SK-N-MC (cell line): ENCODE measurements at regions not wholly inside any gene's neighbourhood (a gene's known extent, or its start where the extent isn't known, plus 50 kb on each side); places are given as distances from the start of the nearest gene placed in this dataset.

Source experiments
- DNase-seq: peaks from one replicate; pipeline ENCODE4 v3.0.0-alpha.2; 2011; ENCODE audit warnings: low read depth, low spot score
- H3K27ac ChIP-seq: fragments of 200-600 bp; sonication (generic); 2 replicates; pipeline ENCODE4 v1.5.1; 2016; ENCODE audit warnings: mixed run types
- H3K36me3 ChIP-seq: fragments of 200-600 bp; sonication (generic); 2 replicates; pipeline ENCODE4 v1.6.1; 2017; ENCODE audit warnings: antibody characterized with exemption, low read length, mixed read lengths; ENCODE audit not compliant: insufficient read depth
- H3K4me3 ChIP-seq: fragments of 200-600 bp; sonication (generic); 2 replicates; pipeline ENCODE4 v1.5.1; 2016
- H3K9ac ChIP-seq: fragments of 200-600 bp; sonication (generic); 2 replicates; pipeline ENCODE4 v1.8.0; 2017; ENCODE audit warnings: mixed run types, mixed read lengths; ENCODE audit not compliant: insufficient read length
- H3K9me3 ChIP-seq: fragments of 200-600 bp; sonication (generic); 2 replicates; pipeline ENCODE4 v1.6.1; 2017; ENCODE audit warnings: low read depth, mild to moderate bottlenecking, antibody characterized with exemption, low read length, moderate library complexity, mixed read lengths
- EZH2 ChIP-seq: fragments of 200-600 bp; sonication (generic); IDR thresholded peaks from one replicate; pipeline ENCODE4 v1.6.1; 2017; ENCODE audit warnings: antibody characterized with exemption
- FOXP2 ChIP-seq: optimal IDR thresholded peaks from 2 replicates; pipeline ENCODE3; 2011; ENCODE audit warnings: mild to moderate bottlenecking, moderate library complexity; ENCODE audit not compliant: insufficient read depth; ENCODE audit errors: extremely low read length, control extremely low read depth
- POLR2AphosphoS5 ChIP-seq: IDR thresholded peaks from 2 replicates; pipeline ENCODE4 v1.6.1; 2012; ENCODE audit warnings: mild to moderate bottlenecking, low read depth, low read length, borderline replicate concordance

DNA sequence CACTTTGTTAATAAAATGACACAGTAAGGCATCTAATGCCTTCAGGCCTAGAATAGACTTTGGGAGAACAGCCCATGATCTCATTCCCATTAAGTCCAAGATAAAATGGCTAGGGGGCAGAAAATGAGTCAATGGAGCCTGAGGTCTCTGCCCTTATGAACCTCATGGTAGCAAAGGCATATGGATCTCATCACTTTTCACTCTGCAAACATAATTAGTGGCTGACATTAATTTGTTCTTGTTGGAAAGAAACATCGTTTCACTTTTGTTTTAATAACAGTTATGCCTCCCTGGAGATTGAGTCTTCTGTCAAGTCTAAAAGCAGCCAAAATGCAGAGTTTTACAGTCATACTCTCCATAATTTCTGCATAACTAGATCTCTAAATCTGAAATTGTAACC, 111.8 kb upstream of the API5 start:
- TF ChIP-seq FOXP2 (no peak), POLR2AphosphoS5 (no peak), EZH2 (no peak)
- H3K9me3 ChIP-seq: no peaks in the 10 kb centered on the region
- H3K27ac ChIP-seq: no peak overlapping the region
- H3K4me3 ChIP-seq: no peak overlapping the region
- no peak for DNase-seq
- no peaks in the 10 kb centered on the region for H3K36me3 ChIP-seq
- no peak overlapping the region for H3K9ac ChIP-seq

DNA sequence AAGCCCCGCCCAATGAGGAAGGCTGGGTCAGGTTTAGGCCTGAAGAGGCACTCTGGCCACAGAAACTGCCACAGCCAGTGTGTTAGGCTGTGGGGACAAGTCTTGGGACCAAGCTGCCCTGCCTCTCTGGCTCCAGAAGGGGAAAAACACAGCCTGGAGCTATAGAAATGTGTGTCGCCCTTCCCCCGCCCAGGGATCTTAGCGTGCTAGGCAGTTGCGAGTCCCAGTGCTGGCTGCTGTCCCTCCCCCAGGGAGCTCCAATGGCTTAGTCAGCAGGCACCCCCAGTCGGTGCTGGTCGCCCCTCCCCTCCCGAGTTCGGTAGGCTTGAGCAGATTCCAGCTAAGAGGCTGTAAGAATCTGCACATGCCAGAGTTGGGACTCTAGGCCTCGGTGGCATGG, 99.5 kb upstream of the API5 start:
- no peak overlapping the region for H3K4me3 ChIP-seq
- TF ChIP-seq EZH2: no peak
- no peak for DNase-seq
- H3K36me3 ChIP-seq: no peaks in the 10 kb centered on the region
- H3K27ac ChIP-seq: no peak overlapping the region
- H3K9me3 ChIP-seq: no peaks in the 10 kb centered on the region
- H3K9ac ChIP-seq: no peak overlapping the region

DNA sequence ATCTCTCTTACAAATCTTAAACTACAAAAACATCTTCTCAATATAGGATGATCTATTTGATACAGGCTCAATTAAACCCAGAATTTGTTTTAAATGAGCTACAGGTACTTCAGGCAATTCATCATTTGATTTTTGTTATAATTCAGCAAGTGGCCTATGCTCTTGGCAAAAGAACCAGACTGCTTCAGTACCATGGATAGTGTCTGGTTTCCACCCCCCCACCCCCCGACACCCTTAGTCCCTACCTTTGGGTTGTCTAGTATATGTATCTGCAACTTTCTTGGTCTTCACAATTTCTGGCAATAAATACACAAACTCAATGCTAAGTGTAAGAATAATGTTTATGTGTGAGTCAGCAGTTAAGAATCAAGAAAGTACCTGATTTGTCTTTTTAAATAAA, 97.3 kb upstream of the API5 start:
- DNase-seq: no peak
- Histone ChIP-seq H3K9me3 (no peaks in the 10 kb centered on the region), H3K4me3 (no peak overlapping the region), H3K9ac (no peak overlapping the region), H3K36me3 (no peaks in the 10 kb centered on the region), H3K27ac (no peak overlapping the region)
- TF ChIP-seq POLR2AphosphoS5 (no peak), FOXP2 (no peak), EZH2 (no peak)

DNA sequence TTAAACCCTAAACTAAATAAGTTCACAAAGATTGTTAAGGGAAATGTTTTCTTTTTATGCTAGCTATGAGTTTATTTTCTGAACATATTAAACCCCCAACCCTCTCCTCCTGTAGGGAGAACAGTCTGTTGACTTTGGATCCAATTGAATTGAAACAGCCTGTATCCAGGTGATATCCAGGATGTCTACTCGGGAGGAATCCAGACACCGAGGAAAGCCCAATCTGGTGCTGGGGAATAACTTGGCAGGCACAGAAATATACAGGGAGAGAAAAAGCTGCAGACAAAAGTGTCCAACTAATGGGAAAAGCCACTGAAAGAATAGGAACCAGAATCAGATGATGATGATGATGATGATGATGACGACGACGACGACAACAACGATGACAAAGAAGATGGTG, 93.9 kb upstream of the API5 start:
- no peaks in the 10 kb centered on the region for H3K36me3 ChIP-seq
- H3K4me3 ChIP-seq: no peak overlapping the region
- DNase-seq: no peak
- H3K9ac ChIP-seq: no peak overlapping the region
- no peaks in the 10 kb centered on the region for H3K9me3 ChIP-seq
- TF ChIP-seq FOXP2: no peak
- H3K27ac ChIP-seq: no peak overlapping the region

DNA sequence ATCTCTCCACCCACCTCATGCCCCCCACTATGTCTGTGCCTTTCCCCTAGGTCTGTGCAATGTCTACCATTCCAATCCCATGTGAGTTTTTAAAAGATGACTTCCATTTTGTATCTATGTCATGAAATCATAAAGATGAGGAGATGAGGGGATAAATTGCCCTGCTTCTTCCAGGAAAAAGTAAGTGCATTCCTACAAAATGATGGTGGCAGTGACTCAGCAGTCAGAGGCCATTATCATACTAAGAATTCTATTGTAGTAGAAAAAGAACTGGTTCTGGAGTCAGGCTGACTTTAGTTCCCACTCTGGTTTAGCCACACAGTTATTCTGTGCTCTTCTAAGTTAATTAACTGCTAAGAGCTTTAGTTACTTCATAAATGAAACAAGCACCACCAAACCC, 89.6 kb upstream of the API5 start:
- no peaks in the 10 kb centered on the region for H3K36me3 ChIP-seq

DNA sequence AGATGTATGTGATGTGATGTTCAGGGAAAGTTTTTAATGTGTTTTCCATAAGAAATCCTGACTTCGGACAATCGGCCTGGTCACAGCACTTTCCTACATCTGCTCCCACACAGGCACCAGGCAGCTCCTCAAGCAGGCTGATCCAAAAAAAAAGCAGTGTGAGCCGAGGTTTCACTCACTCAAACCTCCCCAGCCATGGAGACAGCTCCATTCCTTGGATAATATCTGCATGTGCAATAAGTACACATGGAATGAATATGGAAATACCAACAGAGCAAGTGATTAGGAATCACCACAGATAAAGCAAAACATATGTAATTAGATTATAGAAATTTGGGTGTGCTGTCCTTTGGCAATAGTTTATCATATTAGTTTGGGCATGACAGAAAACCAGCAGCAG, 88.8 kb upstream of the API5 start:
- no peak for TF ChIP-seq FOXP2
- no peak for TF ChIP-seq EZH2
- no peak for TF ChIP-seq POLR2AphosphoS5
- no peak for DNase-seq
- H3K9me3 ChIP-seq: no peaks in the 10 kb centered on the region
- H3K9ac ChIP-seq: no peak overlapping the region
- H3K27ac ChIP-seq: no peak overlapping the region
- no peak overlapping the region for H3K4me3 ChIP-seq
- H3K36me3 ChIP-seq: no peaks in the 10 kb centered on the region

More for the DNA sequence above, 89.6 kb upstream of the API5 start:
- H3K27ac ChIP-seq: no peak overlapping the region
- H3K4me3 ChIP-seq: no peak overlapping the region
- TF ChIP-seq FOXP2 (no peak), EZH2 (no peak), POLR2AphosphoS5 (no peak)
- no peak overlapping the region for H3K9ac ChIP-seq
- no peaks in the 10 kb centered on the region for H3K9me3 ChIP-seq
- DNase-seq: no peak

DNA sequence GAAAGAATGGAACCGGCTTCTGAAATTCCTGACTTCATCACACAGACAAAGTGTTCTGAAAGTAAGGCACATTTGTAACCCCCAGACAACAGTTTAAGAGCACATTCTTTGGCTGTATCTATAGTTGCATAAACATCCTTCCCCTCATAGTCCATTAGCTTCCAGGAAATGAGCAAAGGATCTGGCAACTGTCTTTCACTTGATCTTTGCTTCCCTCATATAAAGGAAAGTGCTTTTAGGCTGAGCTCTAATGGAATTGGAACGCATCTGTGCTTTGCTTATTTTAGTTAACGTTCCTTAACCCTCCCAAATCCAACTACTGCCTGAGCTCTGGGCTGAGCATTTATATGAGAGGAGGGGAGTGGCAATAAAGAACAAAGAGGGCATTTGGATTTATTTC, 76.9 kb upstream of the API5 start:
- Histone ChIP-seq H3K27ac (no peak overlapping the region), H3K9me3 (no peaks in the 10 kb centered on the region), H3K36me3 (no peaks in the 10 kb centered on the region), H3K9ac (no peak overlapping the region), H3K4me3 (no peak overlapping the region)
- no peak for TF ChIP-seq POLR2AphosphoS5
- TF ChIP-seq EZH2: no peak
- TF ChIP-seq FOXP2: no peak
- no peak for DNase-seq

DNA sequence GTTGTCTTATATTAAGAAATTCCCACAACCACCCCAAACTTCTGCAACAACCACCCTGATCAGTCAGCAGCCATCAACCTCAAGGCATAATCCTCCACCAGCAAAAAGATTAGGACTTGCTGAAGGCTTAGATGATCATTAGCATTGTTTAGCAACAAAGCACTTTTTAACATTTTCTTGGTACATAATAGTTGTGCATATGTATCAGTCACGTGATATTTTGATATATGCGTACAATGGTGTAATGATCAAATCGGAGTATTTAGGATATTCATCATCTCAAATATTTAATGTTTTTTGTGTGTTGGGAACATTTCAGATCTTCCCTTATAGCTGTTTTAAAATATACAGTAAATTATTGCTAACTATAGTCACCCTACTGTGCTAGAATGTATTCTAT, 73.5 kb upstream of the API5 start:
- H3K4me3 ChIP-seq: no peak overlapping the region
- TF ChIP-seq FOXP2 (no peak), EZH2 (no peak), POLR2AphosphoS5 (no peak)
- no peak for DNase-seq
- H3K36me3 ChIP-seq: no peaks in the 10 kb centered on the region
- H3K9me3 ChIP-seq: no peaks in the 10 kb centered on the region
- no peak overlapping the region for H3K27ac ChIP-seq
- H3K9ac ChIP-seq: no peak overlapping the region

DNA sequence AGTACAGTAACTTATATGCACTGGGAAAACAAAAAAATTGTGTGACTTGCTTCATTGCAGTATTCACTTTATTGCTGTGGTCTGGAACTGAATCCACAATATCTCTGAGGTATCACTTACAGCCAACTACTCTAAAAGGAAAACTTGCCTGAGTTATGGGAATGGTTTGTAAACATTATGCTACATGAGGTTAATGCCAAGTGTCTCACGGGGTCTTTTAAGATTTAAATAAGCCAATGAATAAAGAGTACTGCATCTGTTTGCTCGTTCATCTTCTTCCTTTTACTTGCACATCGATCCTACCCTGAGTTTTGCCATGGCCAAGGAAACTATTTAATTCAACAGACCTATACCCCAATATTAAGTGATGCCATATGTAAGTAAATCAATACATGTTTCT, 72.0 kb upstream of the API5 start:
- Histone ChIP-seq H3K4me3 (no peak overlapping the region), H3K9ac (no peak overlapping the region), H3K36me3 (no peaks in the 10 kb centered on the region), H3K9me3 (no peaks in the 10 kb centered on the region), H3K27ac (no peak overlapping the region)
- no peak for DNase-seq
- TF ChIP-seq POLR2AphosphoS5 (no peak), EZH2 (no peak), FOXP2 (no peak)
